ENCODE measurements at regions not wholly inside any gene's neighbourhood (a gene's known extent, or its start where the extent isn't known, plus 50 kb on each side); places are given as distances from the start of the nearest gene placed in this dataset.
A peak's percentile ranks its signal among the peaks of the same experiment; 100 is the strongest.

DNA sequence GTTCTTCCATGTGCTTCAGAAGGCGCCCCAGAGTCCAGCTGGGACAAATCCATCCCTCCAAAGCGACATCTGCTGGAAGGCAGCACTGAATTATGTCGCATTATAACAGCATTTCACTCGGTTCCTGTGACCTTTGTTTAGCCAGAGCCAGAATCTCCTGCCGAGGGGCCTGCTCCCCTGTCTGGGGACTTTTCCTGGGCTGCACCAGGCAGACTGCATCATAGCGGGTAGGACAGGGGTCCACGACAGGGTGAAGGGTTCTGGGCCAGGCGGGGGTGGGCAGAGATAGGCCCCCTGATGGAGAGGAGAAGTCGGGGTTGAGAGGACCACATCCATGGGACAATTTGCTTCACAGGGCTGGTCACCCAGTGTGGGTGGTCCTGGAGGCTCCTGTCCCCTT is 276.9 kb downstream of the MATN1 start:
- no peak overlapping the region for H3K27ac ChIP-seq (ENCODE audit: low read depth in 1 of 2, low read length in 2 of 2)
- WGBS: 63% methylated on average over 9 of the region's 9 CpGs
- no peak overlapping the region for H3K4me3 ChIP-seq (ENCODE audit: low read depth in 1 of 3, low read length in 3 of 3)
- no peaks in the 10 kb centered on the region for H3K9me3 ChIP-seq (ENCODE audit: control insufficient read depth in 4 of 4, low read length in 3 of 4)
- TF ChIP-seq JUND (IDR thresholded peaks at IDR 0.05) (no peak), GABPA (IDR thresholded peaks at IDR 0.05 in 1 of 2, conservative IDR thresholded peaks at IDR 0.05 in 1 of 2) (no peak), HNF4G (IDR thresholded peaks at IDR 0.05) (no peak), HNF4A (conservative IDR thresholded peaks at IDR 0.05) (no peak), RXRA (IDR thresholded peaks at IDR 0.05) (no peak), FOXA2 (IDR thresholded peaks at IDR 0.05) (no peak), FOXA1 (IDR thresholded peaks at IDR 0.05) (no peak)
- TF ChIP-seq, protein P1, sequence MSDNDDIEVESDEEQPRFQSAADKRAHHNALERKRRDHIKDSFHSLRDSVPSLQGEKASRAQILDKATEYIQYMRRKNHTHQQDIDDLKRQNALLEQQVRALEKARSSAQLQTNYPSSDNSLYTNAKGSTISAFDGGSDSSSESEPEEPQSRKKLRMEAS (IDR thresholded peaks at IDR 0.05): no peak
- TF ChIP-seq, protein P2, sequence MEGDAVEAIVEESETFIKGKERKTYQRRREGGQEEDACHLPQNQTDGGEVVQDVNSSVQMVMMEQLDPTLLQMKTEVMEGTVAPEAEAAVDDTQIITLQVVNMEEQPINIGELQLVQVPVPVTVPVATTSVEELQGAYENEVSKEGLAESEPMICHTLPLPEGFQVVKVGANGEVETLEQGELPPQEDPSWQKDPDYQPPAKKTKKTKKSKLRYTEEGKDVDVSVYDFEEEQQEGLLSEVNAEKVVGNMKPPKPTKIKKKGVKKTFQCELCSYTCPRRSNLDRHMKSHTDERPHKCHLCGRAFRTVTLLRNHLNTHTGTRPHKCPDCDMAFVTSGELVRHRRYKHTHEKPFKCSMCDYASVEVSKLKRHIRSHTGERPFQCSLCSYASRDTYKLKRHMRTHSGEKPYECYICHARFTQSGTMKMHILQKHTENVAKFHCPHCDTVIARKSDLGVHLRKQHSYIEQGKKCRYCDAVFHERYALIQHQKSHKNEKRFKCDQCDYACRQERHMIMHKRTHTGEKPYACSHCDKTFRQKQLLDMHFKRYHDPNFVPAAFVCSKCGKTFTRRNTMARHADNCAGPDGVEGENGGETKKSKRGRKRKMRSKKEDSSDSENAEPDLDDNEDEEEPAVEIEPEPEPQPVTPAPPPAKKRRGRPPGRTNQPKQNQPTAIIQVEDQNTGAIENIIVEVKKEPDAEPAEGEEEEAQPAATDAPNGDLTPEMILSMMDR (IDR thresholded peaks at IDR 0.05; ENCODE audit: low read depth, low read length, missing input control): no peak
- TF ChIP-seq, protein P3, sequence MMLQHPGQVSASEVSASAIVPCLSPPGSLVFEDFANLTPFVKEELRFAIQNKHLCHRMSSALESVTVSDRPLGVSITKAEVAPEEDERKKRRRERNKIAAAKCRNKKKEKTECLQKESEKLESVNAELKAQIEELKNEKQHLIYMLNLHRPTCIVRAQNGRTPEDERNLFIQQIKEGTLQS (IDR thresholded peaks at IDR 0.05): no peak
- TF ChIP-seq, protein P4, sequence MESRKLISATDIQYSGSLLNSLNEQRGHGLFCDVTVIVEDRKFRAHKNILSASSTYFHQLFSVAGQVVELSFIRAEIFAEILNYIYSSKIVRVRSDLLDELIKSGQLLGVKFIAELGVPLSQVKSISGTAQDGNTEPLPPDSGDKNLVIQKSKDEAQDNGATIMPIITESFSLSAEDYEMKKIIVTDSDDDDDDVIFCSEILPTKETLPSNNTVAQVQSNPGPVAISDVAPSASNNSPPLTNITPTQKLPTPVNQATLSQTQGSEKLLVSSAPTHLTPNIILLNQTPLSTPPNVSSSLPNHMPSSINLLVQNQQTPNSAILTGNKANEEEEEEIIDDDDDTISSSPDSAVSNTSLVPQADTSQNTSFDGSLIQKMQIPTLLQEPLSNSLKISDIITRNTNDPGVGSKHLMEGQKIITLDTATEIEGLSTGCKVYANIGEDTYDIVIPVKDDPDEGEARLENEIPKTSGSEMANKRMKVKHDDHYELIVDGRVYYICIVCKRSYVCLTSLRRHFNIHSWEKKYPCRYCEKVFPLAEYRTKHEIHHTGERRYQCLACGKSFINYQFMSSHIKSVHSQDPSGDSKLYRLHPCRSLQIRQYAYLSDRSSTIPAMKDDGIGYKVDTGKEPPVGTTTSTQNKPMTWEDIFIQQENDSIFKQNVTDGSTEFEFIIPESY (IDR thresholded peaks at IDR 0.05): no peak
- TF ChIP-seq, protein P5, sequence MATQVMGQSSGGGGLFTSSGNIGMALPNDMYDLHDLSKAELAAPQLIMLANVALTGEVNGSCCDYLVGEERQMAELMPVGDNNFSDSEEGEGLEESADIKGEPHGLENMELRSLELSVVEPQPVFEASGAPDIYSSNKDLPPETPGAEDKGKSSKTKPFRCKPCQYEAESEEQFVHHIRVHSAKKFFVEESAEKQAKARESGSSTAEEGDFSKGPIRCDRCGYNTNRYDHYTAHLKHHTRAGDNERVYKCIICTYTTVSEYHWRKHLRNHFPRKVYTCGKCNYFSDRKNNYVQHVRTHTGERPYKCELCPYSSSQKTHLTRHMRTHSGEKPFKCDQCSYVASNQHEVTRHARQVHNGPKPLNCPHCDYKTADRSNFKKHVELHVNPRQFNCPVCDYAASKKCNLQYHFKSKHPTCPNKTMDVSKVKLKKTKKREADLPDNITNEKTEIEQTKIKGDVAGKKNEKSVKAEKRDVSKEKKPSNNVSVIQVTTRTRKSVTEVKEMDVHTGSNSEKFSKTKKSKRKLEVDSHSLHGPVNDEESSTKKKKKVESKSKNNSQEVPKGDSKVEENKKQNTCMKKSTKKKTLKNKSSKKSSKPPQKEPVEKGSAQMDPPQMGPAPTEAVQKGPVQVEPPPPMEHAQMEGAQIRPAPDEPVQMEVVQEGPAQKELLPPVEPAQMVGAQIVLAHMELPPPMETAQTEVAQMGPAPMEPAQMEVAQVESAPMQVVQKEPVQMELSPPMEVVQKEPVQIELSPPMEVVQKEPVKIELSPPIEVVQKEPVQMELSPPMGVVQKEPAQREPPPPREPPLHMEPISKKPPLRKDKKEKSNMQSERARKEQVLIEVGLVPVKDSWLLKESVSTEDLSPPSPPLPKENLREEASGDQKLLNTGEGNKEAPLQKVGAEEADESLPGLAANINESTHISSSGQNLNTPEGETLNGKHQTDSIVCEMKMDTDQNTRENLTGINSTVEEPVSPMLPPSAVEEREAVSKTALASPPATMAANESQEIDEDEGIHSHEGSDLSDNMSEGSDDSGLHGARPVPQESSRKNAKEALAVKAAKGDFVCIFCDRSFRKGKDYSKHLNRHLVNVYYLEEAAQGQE (IDR thresholded peaks at IDR 0.05): no peak
- H3K4me1 ChIP-seq (ENCODE audit: control insufficient read depth in 4 of 4, insufficient read depth in 4 of 4, low read length in 3 of 4): no peaks in the 10 kb centered on the region
- H3K9ac ChIP-seq (ENCODE audit: low read depth in 1 of 2, low read length in 2 of 2): no peak overlapping the region
- no peaks in the 10 kb centered on the region for H3K36me3 ChIP-seq (ENCODE audit: control insufficient read depth in 4 of 4, insufficient read depth in 3 of 4, low read depth in 1 of 4, low read length in 3 of 4)
- H3K27me3 ChIP-seq (ENCODE audit: control insufficient read depth in 4 of 4, insufficient read depth in 4 of 4, low read length in 3 of 4): no peaks in the 10 kb centered on the region
- DNase-seq (ENCODE audit: low spot score): peak; percentile 21

DNA sequence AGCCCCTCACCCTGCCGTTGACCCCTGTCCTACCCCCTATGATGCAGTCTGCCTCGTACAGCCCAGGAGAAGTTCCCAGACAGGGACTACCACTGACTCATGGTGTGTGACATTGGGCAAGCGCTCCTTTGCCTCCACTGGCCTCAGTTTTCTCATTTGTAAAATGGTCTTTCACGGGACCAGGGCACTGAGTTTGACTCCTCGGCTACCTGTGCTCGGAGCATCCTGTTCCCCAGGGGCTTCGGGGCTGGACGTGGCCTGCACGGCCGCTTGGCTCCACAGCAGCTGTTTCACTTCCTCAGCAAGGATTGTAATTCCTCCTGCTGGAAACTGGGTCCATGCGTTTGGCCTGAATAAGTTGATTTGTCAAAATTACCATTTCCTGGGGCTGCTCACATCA is 277.3 kb downstream of the MATN1 start:
- DNase-seq (ENCODE audit: low spot score): no peak
- Histone ChIP-seq H3K27ac (ENCODE audit: low read depth in 1 of 2, low read length in 2 of 2) (no peak overlapping the region), H3K4me1 (ENCODE audit: control insufficient read depth in 4 of 4, insufficient read depth in 4 of 4, low read length in 3 of 4) (no peaks in the 10 kb centered on the region), H3K36me3 (ENCODE audit: control insufficient read depth in 4 of 4, insufficient read depth in 3 of 4, low read depth in 1 of 4, low read length in 3 of 4) (no peaks in the 10 kb centered on the region), H3K27me3 (ENCODE audit: control insufficient read depth in 4 of 4, insufficient read depth in 4 of 4, low read length in 3 of 4) (no peaks in the 10 kb centered on the region), H3K4me3 (ENCODE audit: low read depth in 1 of 3, low read length in 3 of 3) (no peak overlapping the region), H3K9ac (ENCODE audit: low read depth in 1 of 2, low read length in 2 of 2) (no peak overlapping the region), H3K9me3 (ENCODE audit: control insufficient read depth in 4 of 4, low read length in 3 of 4) (no peaks in the 10 kb centered on the region)
- TF ChIP-seq YY1 (IDR thresholded peaks at IDR 0.05) (no peak), HNF4G (IDR thresholded peaks at IDR 0.05) (no peak), SP1 (IDR thresholded peaks at IDR 0.05) (no peak), RAD21 (IDR thresholded peaks at IDR 0.05) (no peak), JUND (IDR thresholded peaks at IDR 0.05) (no peak)
- TF ChIP-seq, protein P3 (IDR thresholded peaks at IDR 0.05): no peak
- WGBS: 67% methylated on average over 11 of the region's 11 CpGs
